Stimulated activated naive CD8-positive, alpha-beta T cell treated with anti-CD3 and anti-CD28 coated beads, Interleukin-15, Interleukin-2, amounts not matched to agents 100 U/mL and 50 U/mL, for 24 hours (primary cell): ENCODE measurements at regions not wholly inside any gene's neighbourhood (a gene's known extent, or its start where the extent isn't known, plus 50 kb on each side); places are given as distances from the start of the nearest gene placed in this dataset.

Experiments used
- ATAC-seq: fragments of 150-1000 bp; cut with Tn5 transposase; one replicate; pipeline ENCODE4 v1.10.0; 2021
- DNase-seq: peaks from one replicate; pipeline ENCODE4 v3.0.0; 2021

- ATAC-seq (no peak), DNase-seq (no peak)
Observed at GRCh38 chr20:12891643-12892042, 117.1 kb upstream of the SPTLC3 start.

GRCh38 chr20:12893019-12893418 lies 115.8 kb upstream of the SPTLC3 start:
- ATAC-seq (no peak), DNase-seq (no peak)

GRCh38 chr20:12893653-12894052 lies 115.1 kb upstream of the SPTLC3 start:
- ATAC-seq: no peak
- DNase-seq: no peak

GRCh38 chr20:12894089-12894488 lies 114.7 kb upstream of the SPTLC3 start:
- no peak for ATAC-seq
- no peak for DNase-seq

- ATAC-seq: no peak
- no peak for DNase-seq
Observed at GRCh38 chr20:12896180-12896579, 112.6 kb upstream of the SPTLC3 start.

- ATAC-seq (no peak), DNase-seq (no peak)
Observed at GRCh38 chr20:12902992-12903391, 105.8 kb upstream of the SPTLC3 start.

- DNase-seq (no peak), ATAC-seq (no peak)
Observed at GRCh38 chr20:12906361-12906760, 102.4 kb upstream of the SPTLC3 start.

- no peak for ATAC-seq
- no peak for DNase-seq
Observed at GRCh38 chr20:12911372-12911771, 97.4 kb upstream of the SPTLC3 start.

GRCh38 chr20:12913781-12914443 lies 94.9 kb upstream of the SPTLC3 start:
- DNase-seq (no peak), ATAC-seq (no peak)

- no peak for DNase-seq
Observed at GRCh38 chr20:12914804-12915203, 94.0 kb upstream of the SPTLC3 start.

GRCh38 chr20:12916699-12917098 lies 92.1 kb upstream of the SPTLC3 start:
- DNase-seq (no peak), ATAC-seq (no peak)

More at GRCh38 chr20:12914804-12915203, 94.0 kb upstream of the SPTLC3 start:
- ATAC-seq: no peak

- DNase-seq (no peak), ATAC-seq (no peak)
Observed at GRCh38 chr20:12924126-12924525, 84.6 kb upstream of the SPTLC3 start.

GRCh38 chr20:12925210-12925755 lies 83.5 kb upstream of the SPTLC3 start:
- DNase-seq: peak; percentile 14
- peak; percentile 45 for ATAC-seq

GRCh38 chr20:12925863-12926793 lies 82.6 kb upstream of the SPTLC3 start:
- ATAC-seq (no peak), DNase-seq (no peak)

- DNase-seq (no peak), ATAC-seq (no peak)
Observed at GRCh38 chr20:12927489-12927888, 81.3 kb upstream of the SPTLC3 start.

- no peak for ATAC-seq
- no peak for DNase-seq
Observed at GRCh38 chr20:12928358-12928754, 80.4 kb upstream of the SPTLC3 start.

GRCh38 chr20:12928755-12929401 lies 79.9 kb upstream of the SPTLC3 start:
- DNase-seq: no peak
- ATAC-seq: peak; percentile 50

GRCh38 chr20:12936020-12936419 lies 72.8 kb upstream of the SPTLC3 start:
- no peak for DNase-seq
- ATAC-seq: no peak

GRCh38 chr20:12936524-12936923 lies 72.2 kb upstream of the SPTLC3 start:
- ATAC-seq (no peak), DNase-seq (no peak)

- DNase-seq (no peak), ATAC-seq (no peak)
Observed at GRCh38 chr20:12941025-12941424, 67.7 kb upstream of the SPTLC3 start.

- no peak for ATAC-seq
- DNase-seq: no peak
Observed at GRCh38 chr20:12942123-12942522, 66.6 kb upstream of the SPTLC3 start.

- ATAC-seq (no peak), DNase-seq (no peak)
Observed at GRCh38 chr20:12946789-12947188, 62.0 kb upstream of the SPTLC3 start.

GRCh38 chr20:12947691-12948090 lies 61.1 kb upstream of the SPTLC3 start:
- ATAC-seq (no peak), DNase-seq (no peak)
